ENCODE measurements at regions not wholly inside any gene's neighbourhood (a gene's known extent, or its start where the extent isn't known, plus 50 kb on each side); places are given as distances from the start of the nearest gene placed in this dataset.

DNA sequence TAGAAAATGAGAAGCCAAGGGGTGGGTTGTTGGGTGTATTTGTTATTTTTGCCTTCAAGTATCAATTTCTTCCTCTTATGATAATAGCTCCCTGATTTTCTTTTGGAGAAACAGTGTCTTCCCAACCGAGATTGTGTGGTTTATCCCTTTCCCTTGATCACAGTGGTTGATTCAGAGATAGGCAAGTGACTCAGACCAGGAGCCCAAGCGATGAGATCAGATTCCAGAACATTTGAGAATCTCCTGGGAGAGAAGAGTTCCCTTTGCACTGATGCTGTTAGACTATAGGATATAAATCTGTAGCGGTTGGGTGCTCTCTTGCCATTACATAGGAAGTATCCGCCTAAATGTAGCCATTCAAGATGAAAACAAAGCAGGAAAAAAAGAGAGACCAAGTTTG is 90.1 kb upstream of the WDR26 start:
- DNase-seq = no peak
- TF ChIP-seq, protein P1, sequence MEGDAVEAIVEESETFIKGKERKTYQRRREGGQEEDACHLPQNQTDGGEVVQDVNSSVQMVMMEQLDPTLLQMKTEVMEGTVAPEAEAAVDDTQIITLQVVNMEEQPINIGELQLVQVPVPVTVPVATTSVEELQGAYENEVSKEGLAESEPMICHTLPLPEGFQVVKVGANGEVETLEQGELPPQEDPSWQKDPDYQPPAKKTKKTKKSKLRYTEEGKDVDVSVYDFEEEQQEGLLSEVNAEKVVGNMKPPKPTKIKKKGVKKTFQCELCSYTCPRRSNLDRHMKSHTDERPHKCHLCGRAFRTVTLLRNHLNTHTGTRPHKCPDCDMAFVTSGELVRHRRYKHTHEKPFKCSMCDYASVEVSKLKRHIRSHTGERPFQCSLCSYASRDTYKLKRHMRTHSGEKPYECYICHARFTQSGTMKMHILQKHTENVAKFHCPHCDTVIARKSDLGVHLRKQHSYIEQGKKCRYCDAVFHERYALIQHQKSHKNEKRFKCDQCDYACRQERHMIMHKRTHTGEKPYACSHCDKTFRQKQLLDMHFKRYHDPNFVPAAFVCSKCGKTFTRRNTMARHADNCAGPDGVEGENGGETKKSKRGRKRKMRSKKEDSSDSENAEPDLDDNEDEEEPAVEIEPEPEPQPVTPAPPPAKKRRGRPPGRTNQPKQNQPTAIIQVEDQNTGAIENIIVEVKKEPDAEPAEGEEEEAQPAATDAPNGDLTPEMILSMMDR (IDR thresholded peaks at IDR 0.05) = no peak
- Mint-ChIP-seq H3K27ac (no peak overlapping the region), H3K4me1 (no peaks in the 10 kb centered on the region), H3K9me3 (peaks cover 2% of the 10 kb centered on the region), H3K4me3 (no peak overlapping the region), H3K27me3 (no peaks in the 10 kb centered on the region), H3K36me3 (ENCODE audit: low read depth) (no peaks in the 10 kb centered on the region)
- CTCF ChIA-PET = no interaction called here
- intact Hi-C loops (cut with micrococcal nuclease) = no loop called here
- no peak for ATAC-seq (ENCODE audit: low read depth)
- POLR2A ChIA-PET = no interaction called here

DNA sequence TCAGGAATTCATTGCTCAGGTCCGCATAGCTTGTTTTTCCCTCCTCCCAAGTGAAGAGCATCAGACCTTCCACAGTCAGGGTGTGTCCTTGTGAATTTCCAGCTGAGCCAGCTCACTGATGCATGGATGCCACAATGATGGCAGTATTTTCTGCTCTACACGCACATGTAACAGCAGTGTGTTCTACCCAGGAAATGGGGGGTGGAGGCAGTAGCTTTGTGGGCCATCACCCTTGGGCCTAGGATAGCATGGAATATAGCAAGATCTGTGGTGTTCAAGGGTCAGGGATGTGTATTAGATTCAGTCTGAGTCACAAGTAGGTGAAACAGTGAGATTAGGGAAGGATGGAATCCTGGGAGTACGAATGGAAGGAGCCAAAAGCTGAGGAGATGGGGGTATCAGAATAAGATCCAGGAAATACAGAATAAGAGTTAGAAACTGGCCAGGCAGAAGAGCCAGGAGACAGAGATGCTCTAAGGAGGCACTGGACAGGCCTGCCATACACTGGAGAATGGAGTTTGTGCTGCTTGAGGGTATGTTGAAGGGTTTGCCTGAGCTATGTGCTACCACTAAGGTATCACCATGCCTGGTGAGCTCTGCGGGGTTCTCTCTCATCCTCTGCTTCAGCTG is 90.6 kb upstream of the CNIH3 start:
- H3K9me3 Mint-ChIP-seq = peaks cover 1% of the 10 kb centered on the region
- H3K27me3 Mint-ChIP-seq = no peaks in the 10 kb centered on the region
- ChIA-PET CTCF (no interaction called here), POLR2A (no interaction called here)
- TF ChIP-seq, protein P1 (IDR thresholded peaks at IDR 0.05) = no peak
- intact Hi-C loops (cut with micrococcal nuclease) = no loop called here
- no peak overlapping the region for H3K27ac Mint-ChIP-seq
- DNase-seq (no peak), ATAC-seq (ENCODE audit: low read depth) (no peak)
- no peak overlapping the region for H3K4me3 Mint-ChIP-seq
- H3K36me3 Mint-ChIP-seq (ENCODE audit: low read depth) = no peaks in the 10 kb centered on the region
- H3K4me1 Mint-ChIP-seq = no peaks in the 10 kb centered on the region

DNA sequence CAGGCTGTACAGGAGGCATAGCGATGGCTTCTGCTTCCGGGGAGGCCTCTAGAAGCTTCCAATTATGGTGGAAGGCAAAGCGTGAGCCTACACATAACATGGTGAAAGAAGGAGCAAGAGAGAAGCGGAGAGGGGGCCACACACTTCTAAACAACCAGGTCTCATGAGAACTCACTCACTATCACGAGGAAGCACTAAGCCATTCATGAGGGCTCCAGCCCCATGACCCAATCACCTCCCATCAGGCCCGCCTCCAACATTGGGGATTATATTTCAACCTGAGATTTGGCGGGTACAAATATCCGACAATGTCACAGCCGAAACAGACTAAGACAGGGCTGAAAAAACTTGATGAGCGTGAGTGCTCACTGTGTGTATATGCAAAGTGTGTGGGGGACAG is 89.3 kb upstream of the CNIH3 start:
- no peaks in the 10 kb centered on the region for H3K9me3 Mint-ChIP-seq
- no peaks in the 10 kb centered on the region for H3K4me1 Mint-ChIP-seq
- no peak overlapping the region for H3K4me3 Mint-ChIP-seq
- CTCF ChIA-PET = no interaction called here
- POLR2A ChIA-PET = no interaction called here
- peaks cover 3% of the 10 kb centered on the region for H3K27me3 Mint-ChIP-seq
- ATAC-seq (ENCODE audit: low read depth) = no peak
- no peak overlapping the region for H3K27ac Mint-ChIP-seq
- DNase-seq = no peak
- intact Hi-C loops (cut with micrococcal nuclease) = no loop called here
- no peaks in the 10 kb centered on the region for H3K36me3 Mint-ChIP-seq (ENCODE audit: low read depth)
- TF ChIP-seq, protein P1 (IDR thresholded peaks at IDR 0.05) = no peak

DNA sequence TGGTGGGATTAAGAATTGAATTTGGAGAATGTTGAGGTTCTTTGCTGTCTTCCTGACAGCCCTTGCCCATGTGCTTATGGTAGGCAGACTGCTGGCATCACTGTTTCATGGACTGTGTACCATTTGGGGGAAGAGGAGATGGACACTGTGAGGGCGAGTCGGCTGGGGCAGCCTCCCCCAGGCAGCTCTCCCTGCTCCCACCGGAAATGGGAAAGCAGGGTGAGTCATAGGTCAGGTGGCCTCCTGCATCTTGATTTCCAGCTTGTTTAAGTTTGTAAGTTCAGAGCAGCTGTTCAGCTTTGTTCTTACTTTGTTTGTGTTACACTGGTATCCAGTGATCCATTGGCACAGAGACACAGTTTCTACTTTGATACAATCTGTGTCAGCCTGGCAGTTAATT is 87.2 kb upstream of the CNIH3 start:
- DNase-seq (no peak), ATAC-seq (ENCODE audit: low read depth) (no peak)
- TF ChIP-seq, protein P1 (IDR thresholded peaks at IDR 0.05) = no peak
- no peaks in the 10 kb centered on the region for H3K9me3 Mint-ChIP-seq
- CTCF ChIA-PET = no interaction called here
- no peaks in the 10 kb centered on the region for H3K36me3 Mint-ChIP-seq (ENCODE audit: low read depth)
- intact Hi-C loops (cut with micrococcal nuclease) = no loop called here
- no peak overlapping the region for H3K4me3 Mint-ChIP-seq
- POLR2A ChIA-PET = no interaction called here
- H3K27ac Mint-ChIP-seq = no peak overlapping the region
- H3K4me1 Mint-ChIP-seq = no peaks in the 10 kb centered on the region
- H3K27me3 Mint-ChIP-seq = peaks cover 7% of the 10 kb centered on the region

DNA sequence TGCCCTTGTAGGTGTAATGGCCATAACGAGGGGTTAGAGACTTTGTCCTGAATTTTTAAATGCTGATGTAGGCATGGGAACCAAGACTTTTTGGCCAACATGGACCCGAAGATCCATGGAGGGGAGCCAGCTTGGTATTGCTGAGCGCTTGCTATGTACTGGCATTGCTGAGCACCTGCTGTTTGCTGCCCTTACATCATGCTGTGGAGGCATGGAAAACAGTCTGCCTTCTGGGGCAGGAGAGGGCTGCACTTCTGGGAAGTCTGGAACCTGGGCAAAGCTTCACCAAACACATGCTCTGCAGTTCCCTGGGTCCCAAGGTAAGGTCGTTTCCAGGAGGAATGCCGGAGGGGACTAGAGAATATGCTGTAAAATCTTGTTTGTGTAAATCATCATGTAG is 86.3 kb upstream of the CNIH3 start:
- intact Hi-C loops (cut with micrococcal nuclease) = no loop called here
- ChIA-PET POLR2A (no interaction called here), CTCF (no interaction called here)
- Mint-ChIP-seq H3K4me3 (no peak overlapping the region), H3K36me3 (ENCODE audit: low read depth) (no peaks in the 10 kb centered on the region), H3K4me1 (no peaks in the 10 kb centered on the region), H3K27me3 (peaks cover 7% of the 10 kb centered on the region), H3K9me3 (no peaks in the 10 kb centered on the region), H3K27ac (no peak overlapping the region)
- ATAC-seq (ENCODE audit: low read depth) (no peak), DNase-seq (no peak)
- TF ChIP-seq, protein P1 (IDR thresholded peaks at IDR 0.05) = no peak

Data from activated B cell treated with CpG ODN at 0.5 μM for 24 hours (primary cell).